Thyroid gland (tissue), 4 donors: ENCODE measurements at regions not wholly inside any gene's neighbourhood (a gene's known extent, or its start where the extent isn't known, plus 50 kb on each side); places are given as distances from the start of the nearest gene placed in this dataset.

Experiments
- CTCF ChIP-seq, 6 experiments: fragments of 200-600 bp in 3 of 6; fragments of 450-650 bp in 3 of 6; sonication (generic) in 3 of 6; IDR thresholded peaks; one replicate each; pipeline ENCODE4 v1.5.1; 2016 to 2019; ENCODE audit warnings: antibody characterized with exemption in 6 of 6, mild to moderate bottlenecking in 2 of 6, inconsistent platforms in 1 of 6, moderate library complexity in 1 of 6
- POLR2A ChIP-seq, 2 donors: fragments of 450-650 bp; IDR thresholded peaks; one replicate each; pipeline ENCODE4 v1.6.1; 2017; ENCODE audit warnings: antibody characterized with exemption in 2 of 2, mild to moderate bottlenecking in 2 of 2, moderate library complexity in 1 of 2

GRCh38 chr6:40832691-40833090 is 206.3 kb downstream of the UNC5CL start:
- no peak for TF ChIP-seq POLR2A (IDR thresholded peaks at IDR 0.05)
- TF ChIP-seq CTCF (IDR thresholded peaks at IDR 0.05), result no peak
